SK-N-MC (cell line): ENCODE measurements at regions not wholly inside any gene's neighbourhood (a gene's known extent, or its start where the extent isn't known, plus 50 kb on each side); places are given as distances from the start of the nearest gene placed in this dataset.

Experiments
- EZH2 ChIP-seq: fragments of 200-600 bp; sonication (generic); IDR thresholded peaks from one replicate; pipeline ENCODE4 v1.6.1; 2017; ENCODE audit warnings: antibody characterized with exemption
- POLR2AphosphoS5 ChIP-seq: IDR thresholded peaks from 2 replicates; pipeline ENCODE4 v1.6.1; 2012; ENCODE audit warnings: mild to moderate bottlenecking, low read depth, low read length, borderline replicate concordance

DNA sequence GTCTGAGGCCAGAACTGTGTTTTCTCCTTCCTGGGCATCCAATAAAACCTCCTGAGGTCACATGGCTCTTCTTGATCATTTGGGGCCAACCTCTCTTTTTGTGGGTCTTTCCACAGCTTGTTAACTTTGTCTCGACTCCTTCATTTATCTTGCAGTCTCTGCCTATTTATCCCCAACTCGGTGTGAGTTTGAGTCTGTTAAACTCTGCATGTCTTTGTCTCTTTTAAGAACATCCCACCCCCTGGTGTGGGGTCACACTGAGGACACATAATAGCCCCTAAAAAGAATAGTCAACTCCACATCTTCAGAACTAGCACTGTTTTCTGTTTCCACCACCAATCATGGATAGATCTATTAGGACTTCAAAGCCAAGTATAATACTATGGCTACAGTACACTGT is 187.2 kb downstream of the TLE3 start:
- no peak for TF ChIP-seq POLR2AphosphoS5
- no peak for TF ChIP-seq EZH2
